ENCODE measurements at regions not wholly inside any gene's neighbourhood (a gene's known extent, or its start where the extent isn't known, plus 50 kb on each side); places are given as distances from the start of the nearest gene placed in this dataset.

GRCh38 chrY:16522021-16522420 is 1358.0 kb downstream of the CDY2B start (continued):
- TF ChIP-seq CHD7 (IDR thresholded peaks at IDR 0.05; ENCODE audit: insufficient replicate concordance, low read length) (no peak), TCF12 (IDR thresholded peaks at IDR 0.05; ENCODE audit: low read depth, low read length) (no peak)
